GM18951 (cell line): ENCODE measurements at regions not wholly inside any gene's neighbourhood (a gene's known extent, or its start where the extent isn't known, plus 50 kb on each side); places are given as distances from the start of the nearest gene placed in this dataset.

ENCODE experiments used
- POLR2A ChIP-seq: IDR thresholded peaks from 4 replicates; pipeline ENCODE4 v1.6.1; 2011; ENCODE audit warnings: mild to moderate bottlenecking; ENCODE audit not compliant: insufficient read length, insufficient read depth; ENCODE audit errors: extremely low read depth
- in situ Hi-C: fragments of 300-500 bp; cut with MboI; formaldehyde crosslinking; loops from one replicate; pipeline ENCODE4 v1.12.0; 2022; ENCODE audit warnings: low sequenced_read_pairs, mixed read lengths, inconsistent platforms; ENCODE audit not compliant: unreplicated experiment

DNA sequence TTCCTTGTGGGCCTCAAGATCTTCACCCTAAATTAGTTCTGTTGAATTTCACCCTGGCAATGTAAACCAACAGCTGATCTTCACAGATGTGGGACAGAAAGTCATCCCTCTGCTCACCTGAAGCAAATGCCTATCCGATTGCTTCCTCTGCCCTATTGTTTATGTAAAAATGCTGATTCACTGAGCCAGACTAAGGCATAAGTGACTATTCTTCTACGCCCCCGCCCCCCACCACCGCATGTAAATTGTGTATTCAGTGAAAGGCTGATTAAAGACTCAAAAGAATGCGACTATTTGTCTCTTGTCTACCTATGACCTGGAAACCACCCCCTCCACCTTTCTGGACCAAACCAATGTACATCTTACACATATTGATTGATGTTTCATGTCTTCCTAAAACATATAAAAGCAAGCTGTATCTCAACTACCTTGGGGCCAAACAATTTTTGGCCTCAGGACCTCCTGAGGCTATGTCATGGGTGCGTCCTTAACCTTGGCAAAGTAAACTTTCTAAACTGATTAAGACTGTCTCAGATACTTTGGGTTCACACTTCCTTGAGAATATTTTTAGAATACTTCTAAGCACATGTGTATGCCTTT lies 129.7 kb upstream of the BOD1 start:
- TF ChIP-seq POLR2A, result no peak
- in situ Hi-C loops, result no loop called here

DNA sequence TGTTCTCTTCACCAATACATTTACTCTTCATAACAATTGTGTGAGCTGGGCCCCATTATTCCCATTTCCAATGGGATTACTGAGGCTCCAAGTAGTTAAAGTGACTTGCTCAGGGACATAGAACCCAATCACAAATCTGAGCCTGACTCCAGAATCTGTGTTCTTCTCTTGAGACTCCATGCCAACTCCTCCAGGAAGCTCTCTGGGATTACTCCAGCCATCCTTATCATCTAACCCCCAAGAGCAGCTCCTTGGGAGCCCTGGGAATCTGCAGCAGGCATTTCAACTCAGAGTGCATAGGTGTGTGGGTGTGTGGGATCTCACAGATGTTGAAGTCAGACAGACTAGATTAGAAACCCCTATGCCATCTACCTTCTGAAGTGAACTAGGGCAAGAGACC lies 131.4 kb upstream of the BOD1 start:
- in situ Hi-C loops, result no loop called here
- TF ChIP-seq POLR2A, result no peak

DNA sequence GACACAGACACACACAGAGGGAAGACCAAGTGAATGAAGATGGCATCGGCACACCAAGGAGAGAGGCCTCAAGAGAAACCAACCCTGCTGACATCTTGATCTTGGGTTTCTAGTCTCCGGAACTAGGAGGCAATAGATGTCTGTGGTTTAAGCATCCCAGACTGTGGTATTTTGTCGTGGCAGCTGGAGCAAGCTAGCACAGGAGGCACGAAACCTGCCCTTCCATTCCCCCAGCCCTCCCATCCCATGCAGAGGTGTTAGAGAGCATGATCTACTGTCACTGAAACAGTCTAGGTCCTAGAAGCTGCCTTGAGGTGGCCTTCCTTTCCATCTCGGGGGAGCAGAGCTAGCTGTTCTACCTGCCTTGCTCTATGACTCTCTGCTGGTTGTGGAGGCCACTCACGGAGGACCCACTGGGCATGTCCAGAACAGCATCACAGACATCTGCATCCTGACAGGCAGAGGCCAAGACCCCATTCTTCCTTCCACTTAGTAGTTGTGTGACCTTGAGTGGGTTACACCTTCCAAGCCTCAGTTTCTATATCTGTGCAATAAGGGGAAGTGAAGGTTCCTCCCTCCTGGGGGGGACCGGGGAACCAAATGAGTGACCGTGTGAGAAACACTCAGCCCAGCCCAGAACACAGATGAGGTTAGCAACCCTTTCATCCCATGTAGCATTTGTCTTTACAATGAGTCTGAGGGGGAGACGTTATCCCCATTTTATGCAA lies 134.3 kb upstream of the BOD1 start:
- in situ Hi-C loops, result no loop called here
- no peak for TF ChIP-seq POLR2A

DNA sequence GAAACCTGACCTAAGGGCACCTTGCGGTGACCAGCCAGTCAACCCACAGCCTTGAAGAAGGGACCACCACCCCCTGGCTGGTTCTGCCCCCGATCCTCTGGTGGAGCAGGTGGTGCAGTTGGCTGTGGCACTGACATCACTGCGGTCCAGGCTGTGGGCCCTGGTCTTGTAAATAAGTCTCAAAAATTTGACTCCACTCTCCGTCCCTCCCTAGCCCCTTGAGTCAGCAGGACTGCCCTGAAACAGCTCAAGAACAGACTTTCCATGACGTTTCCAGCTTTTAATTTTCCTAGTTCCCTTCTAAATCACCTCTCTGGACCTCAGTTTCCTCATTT lies 134.8 kb upstream of the BOD1 start:
- no peak for TF ChIP-seq POLR2A
- in situ Hi-C loops, result no loop called here

DNA sequence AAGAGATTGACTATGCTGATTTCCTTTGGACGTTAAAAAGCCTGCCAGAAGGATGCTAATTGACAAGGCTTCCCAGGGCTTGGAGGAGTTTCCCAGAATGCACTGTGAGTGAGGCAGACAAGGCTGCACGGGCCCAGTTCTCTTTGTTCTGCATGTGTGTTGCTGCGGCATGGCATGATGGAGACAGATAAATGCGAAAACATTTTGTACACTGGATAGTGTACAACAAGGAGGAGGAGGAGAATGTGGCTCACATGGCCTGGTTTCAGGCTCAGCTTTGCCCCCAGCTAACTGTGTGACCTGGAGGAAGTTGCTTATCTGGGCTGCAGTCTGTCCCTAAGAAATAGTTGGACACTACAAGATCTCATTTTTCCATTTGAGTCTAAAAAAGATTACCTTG lies 135.5 kb upstream of the CPEB4 start:
- in situ Hi-C loops, result no loop called here

DNA sequence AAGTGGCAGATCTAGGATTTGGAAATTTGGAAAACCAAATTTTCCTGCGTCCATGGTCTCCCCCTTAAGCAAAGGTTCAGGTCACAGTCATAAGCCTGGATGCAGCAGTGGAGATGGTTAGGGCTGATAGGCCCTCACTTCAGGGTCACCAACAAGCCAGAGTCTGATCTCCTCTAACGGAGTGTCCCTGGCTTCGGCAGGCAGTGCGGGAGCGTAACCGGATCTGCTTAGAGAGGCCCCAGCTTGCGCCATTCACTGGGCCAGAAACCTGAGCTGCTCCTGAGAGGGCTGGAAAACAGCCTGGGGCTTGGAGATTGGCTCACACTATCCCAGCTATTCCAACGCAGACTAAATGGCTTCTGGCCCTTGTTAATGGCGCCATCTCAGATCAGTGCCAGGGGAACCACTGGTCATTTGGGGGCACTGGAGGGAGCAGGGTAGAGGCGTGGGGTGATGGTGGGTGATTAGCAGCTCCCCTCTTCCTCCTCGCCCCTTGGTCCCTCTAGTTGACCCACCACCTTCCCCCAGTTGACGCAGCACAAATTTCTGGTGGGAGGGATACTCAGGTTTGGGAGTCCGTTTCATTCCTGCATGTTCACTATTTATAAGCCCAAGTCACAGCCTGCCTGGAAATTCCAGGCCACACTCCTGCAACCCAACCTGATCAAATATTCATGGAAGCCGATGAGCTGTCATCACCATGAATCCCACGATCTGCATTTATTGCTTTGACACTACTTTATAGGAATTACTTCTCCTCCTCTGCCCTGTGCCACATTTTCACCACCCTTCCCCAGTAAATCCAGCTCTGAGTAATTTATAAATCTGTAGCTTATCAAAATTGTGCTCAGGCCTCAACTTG lies 134.6 kb upstream of the CPEB4 start:
- TF ChIP-seq POLR2A, result no peak
- in situ Hi-C loops, result no loop called here

More for the DNA sequence above, 135.5 kb upstream of the CPEB4 start:
- no peak for TF ChIP-seq POLR2A

DNA sequence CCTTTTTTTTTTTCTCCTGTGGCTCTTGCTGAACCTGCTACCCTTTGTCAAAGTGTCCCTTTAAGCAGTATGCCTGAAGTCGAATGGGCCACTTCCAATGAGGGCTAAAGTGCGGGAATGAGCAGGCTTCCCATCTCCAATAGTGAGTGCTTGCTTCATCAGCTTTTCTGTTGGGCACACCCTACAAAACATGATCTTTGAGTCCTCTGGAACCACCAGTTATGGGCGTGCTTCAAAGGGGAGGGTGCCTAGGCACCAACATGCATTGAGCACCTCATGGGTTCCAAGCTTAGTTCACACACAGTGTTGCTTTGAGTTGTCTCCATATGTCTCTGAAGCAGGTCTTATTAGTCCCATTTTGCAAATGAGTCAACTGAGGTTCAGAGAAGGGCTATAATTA lies 132.8 kb upstream of the CPEB4 start:
- no peak for TF ChIP-seq POLR2A
- in situ Hi-C loops, result no loop called here

DNA sequence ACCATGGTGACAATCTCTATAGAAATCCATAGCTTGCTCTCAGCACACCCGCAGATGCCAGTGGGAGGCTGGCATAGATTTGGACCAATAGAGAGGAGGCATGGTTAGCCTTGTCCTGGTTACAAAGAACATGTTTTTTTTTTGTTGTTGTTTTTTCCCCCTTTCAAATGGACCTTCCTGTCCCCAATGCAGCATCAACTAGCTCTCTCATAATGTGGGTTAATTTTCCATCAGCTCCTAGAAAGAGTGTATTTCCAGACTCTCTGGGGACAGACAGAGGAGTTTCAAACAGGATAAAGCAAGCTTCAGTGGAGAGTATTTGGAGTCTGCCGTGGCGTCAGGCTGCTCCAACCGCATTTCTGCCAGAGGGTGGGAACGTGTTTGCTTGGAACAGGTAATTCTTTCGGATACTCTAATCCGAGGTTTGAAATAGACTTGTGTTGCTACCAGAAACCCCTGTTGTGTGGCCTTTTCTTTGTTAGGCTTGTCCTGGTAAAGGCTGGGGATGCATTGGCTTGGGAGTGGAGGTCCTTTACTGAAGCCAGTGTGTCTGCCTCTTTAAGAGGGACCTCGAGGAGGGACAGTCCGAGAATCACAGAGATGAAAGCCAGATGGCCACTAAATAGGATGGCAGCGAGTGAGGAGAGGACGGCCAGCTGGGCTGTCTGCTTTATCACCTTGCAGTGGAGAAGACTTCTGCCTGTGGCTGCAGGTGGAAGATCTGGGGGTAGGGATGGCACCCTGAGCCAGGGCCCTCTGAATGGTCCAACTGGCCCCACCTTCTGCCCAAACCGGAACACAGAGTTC lies 130.5 kb upstream of the CPEB4 start:
- in situ Hi-C loops, result no loop called here
- TF ChIP-seq POLR2A, result no peak

DNA sequence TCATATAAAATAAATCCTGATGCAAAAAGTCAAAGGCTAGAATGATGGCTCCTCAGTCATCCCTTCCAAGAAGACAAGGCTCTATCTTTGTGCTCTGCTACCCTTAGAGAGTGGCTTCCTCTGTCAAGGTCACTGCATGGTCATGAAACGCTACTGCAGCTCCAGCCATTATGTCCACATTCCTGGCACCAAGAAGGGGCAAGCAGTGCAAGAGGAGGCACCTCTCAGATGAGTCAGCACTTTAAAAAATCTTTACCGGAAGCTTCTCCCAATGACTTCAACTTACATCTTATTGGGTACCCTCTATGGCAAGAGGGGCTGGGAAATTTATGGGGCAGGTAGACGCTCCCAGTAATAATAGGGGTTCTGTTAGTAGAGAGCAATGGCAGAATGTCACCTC lies 129.5 kb upstream of the CPEB4 start:
- TF ChIP-seq POLR2A, result no peak
- in situ Hi-C loops, result no loop called here

DNA sequence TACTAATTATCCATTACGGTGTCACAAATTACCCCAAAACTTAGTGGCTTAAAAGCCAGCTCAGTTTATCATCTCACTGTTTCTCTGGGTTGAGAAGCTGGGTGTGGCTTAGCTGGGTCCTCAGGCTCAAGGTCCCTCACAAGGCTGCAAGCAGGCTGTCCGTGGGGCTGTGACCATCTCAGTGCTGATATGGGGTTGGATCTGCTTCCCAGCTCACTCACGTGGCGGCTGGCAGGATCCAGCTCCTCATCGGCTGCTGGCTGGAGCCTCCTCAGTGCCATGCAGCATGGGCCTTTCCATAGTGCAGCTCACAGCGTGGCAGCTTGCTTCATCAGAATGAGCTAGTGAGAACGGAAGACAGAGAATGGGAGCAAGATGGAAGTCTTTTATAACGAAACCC lies 128.5 kb upstream of the CPEB4 start:
- TF ChIP-seq POLR2A, result no peak
- in situ Hi-C loops, result no loop called here

DNA sequence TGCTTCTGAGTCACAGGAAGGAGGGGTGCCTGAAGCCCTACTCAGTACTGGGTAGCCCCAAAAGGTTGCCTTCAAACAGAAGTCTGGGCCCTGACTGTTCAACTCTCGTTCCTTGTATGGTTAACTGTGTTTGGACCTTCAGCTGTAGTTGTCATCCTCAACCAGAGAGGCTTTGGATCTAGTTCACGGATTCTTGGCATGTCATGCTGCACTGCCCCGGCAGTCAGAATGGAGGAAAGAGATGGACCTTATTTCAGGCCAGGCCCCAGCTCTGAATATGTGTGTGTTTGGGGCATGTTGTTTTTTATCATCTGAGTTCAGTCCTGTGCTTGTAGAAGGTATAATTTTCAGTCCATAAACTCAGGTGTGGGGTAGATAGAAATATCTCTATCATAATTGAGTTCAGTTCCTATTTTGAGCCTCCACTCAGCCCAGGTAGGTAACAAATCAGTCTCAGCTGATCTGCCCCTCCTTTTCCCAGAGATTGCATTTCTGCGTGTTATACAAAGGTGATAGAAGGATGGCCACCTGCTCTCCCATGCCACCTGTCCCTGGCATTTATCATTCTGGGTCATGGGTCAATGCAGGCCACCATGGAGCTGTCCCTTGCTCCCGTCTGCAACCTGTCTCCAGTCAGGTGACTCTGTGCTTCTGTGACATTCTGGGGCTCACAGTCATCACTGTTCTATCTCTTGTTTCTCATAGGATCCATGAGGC lies 127.5 kb upstream of the CPEB4 start:
- in situ Hi-C loops, result no loop called here
- no peak for TF ChIP-seq POLR2A

DNA sequence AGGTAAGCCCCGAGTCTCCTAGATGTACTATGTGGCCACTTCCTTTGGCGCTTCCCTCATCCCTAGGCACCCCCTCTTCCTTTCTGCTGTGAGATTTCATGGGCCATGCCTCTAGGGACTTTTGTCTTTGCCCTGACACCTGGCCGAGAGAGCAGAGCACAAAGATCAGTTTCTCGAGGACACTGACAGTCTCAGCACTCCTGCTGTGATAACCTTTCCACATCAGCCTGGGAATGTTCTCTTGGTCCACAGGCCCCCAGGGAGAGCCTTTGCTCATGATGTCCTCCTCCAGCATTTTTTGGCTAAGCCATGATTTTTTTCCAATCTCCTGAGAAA lies 127.0 kb upstream of the CPEB4 start:
- in situ Hi-C loops, result no loop called here
- TF ChIP-seq POLR2A, result no peak

DNA sequence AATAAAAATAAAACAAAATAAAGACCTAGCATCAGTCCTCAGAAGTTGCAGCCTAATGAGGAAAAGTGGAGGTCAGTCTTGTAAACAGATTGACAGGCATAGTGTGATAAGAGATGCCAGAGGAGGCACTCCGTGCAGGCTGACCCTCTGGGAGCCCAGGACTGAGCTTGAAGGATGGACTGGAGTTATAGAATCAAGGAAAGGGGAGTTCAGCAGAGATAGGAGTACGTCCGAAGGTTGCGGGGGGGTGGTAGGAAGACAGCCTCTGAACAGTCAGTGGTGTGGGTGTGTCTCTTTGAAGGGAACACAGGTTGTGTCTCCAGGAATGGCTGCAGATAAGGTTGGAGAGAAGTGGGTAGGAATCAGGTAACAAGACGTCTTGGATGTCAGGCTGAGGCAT lies 126.1 kb upstream of the CPEB4 start:
- TF ChIP-seq POLR2A, result no peak
- in situ Hi-C loops, result no loop called here
